Lung (tissue), 11 donors: ENCODE measurements at regions not wholly inside any gene's neighbourhood (a gene's known extent, or its start where the extent isn't known, plus 50 kb on each side); places are given as distances from the start of the nearest gene placed in this dataset.

Source experiments
- ATAC-seq: fragments of 200-7000 bp; cut with Tn5 transposase; one replicate; pipeline ENCODE4 v1.9.1; 2020; ENCODE audit warnings: moderate number of reproducible peaks; ENCODE audit not compliant: insufficient read depth, low FRiP score
- DNase-seq, 3 donors: peaks; one replicate each; pipeline ENCODE4 v3.0.0-alpha.2; 2013 to 2017
- H3K27ac ChIP-seq, 2 donors: one replicate each; pipeline ENCODE4 v1.5.1; 2013; ENCODE audit warnings: mild to moderate bottlenecking in 2 of 2, moderate library complexity in 2 of 2, control low read depth in 1 of 2, inconsistent platforms in 1 of 2, low read depth in 1 of 2, low read length in 1 of 2
- H3K27me3 ChIP-seq, 3 donors: one replicate each; pipeline ENCODE4 v1.5.1; 2013; ENCODE audit warnings: low read length in 2 of 3; ENCODE audit not compliant: control insufficient read depth in 3 of 3, insufficient read depth in 3 of 3
- H3K36me3 ChIP-seq, 4 donors: one replicate each; pipeline ENCODE4 v1.5.1; 2013; ENCODE audit warnings: low read length in 4 of 4, mild to moderate bottlenecking in 1 of 4, moderate library complexity in 1 of 4; ENCODE audit not compliant: control insufficient read depth in 4 of 4, insufficient read depth in 4 of 4
- H3K4me1 ChIP-seq, 5 donors: one replicate each; pipeline ENCODE4 v1.5.1; 2013; ENCODE audit warnings: low read length in 5 of 5, mild to moderate bottlenecking in 2 of 5, moderate library complexity in 1 of 5; ENCODE audit not compliant: control insufficient read depth in 5 of 5, insufficient read depth in 5 of 5
- H3K4me3 ChIP-seq: one replicate; pipeline ENCODE4 v1.5.1; 2013; ENCODE audit warnings: mild to moderate bottlenecking, control low read depth, moderate library complexity
- H3K9ac ChIP-seq, 2 donors: one replicate each; pipeline ENCODE4 v1.5.1; 2013; ENCODE audit warnings: low read length in 2 of 2, control low read depth in 1 of 2; ENCODE audit not compliant: insufficient read depth in 1 of 2
- H3K9me3 ChIP-seq, 4 donors: one replicate each; pipeline ENCODE4 v1.5.1; 2013; ENCODE audit warnings: low read length in 3 of 4, mild to moderate bottlenecking in 1 of 4, moderate library complexity in 1 of 4; ENCODE audit not compliant: control insufficient read depth in 4 of 4, insufficient read depth in 3 of 4
- WGBS, 2 donors: extraction: QIAGEN DNeasy Blood & Tissue Kit; methylation state at CpG; one replicate each; pipeline ENCODE4 v1.1.7; 2013; 5-methylcytosine and 5-hydroxymethylcytosine counted together
- TF ChIP-seq, protein P1 (sequence below): IDR thresholded peaks from 2 replicates; pipeline ENCODE4 v1.5.1; 2012; ENCODE audit warnings: mild to moderate bottlenecking; ENCODE audit errors: control extremely low read depth, extremely low read depth
- donor health status: control.
- donor health status: control.
- donor health status: Bipolar disorder and iron deficiency.
- donor health status: healthy.
- donor health status: DM: yes; HTN: yes; CAD: no.

DNA sequence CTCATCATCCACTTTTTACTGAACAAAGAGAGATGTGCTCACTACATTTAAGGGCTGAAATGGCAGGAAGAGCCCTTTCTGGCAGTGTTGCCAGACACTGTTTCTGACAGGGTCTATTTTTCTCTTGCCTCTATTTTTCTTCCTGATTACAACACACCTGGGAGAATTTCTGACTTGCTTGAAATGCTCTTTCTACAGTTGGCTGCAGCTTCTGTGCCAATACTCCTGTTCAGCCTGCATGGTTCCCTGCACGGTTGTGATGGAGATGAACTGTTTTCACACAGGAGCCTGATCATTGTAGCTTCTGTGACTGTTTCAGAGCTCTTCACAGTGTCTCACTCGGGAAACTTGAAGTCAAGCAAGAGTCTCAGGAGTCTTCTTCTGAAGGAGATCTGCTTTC, 83.0 kb upstream of the DLG1 start:
- no peaks in the 10 kb centered on the region for H3K9me3 ChIP-seq
- no peak overlapping the region for H3K4me3 ChIP-seq
- H3K4me1 ChIP-seq, result peaks cover 0 to 14% (median 3%) of the 10 kb centered on the region in 5 donors
- H3K36me3 ChIP-seq, result no peaks in the 10 kb centered on the region
- TF ChIP-seq, protein P1, sequence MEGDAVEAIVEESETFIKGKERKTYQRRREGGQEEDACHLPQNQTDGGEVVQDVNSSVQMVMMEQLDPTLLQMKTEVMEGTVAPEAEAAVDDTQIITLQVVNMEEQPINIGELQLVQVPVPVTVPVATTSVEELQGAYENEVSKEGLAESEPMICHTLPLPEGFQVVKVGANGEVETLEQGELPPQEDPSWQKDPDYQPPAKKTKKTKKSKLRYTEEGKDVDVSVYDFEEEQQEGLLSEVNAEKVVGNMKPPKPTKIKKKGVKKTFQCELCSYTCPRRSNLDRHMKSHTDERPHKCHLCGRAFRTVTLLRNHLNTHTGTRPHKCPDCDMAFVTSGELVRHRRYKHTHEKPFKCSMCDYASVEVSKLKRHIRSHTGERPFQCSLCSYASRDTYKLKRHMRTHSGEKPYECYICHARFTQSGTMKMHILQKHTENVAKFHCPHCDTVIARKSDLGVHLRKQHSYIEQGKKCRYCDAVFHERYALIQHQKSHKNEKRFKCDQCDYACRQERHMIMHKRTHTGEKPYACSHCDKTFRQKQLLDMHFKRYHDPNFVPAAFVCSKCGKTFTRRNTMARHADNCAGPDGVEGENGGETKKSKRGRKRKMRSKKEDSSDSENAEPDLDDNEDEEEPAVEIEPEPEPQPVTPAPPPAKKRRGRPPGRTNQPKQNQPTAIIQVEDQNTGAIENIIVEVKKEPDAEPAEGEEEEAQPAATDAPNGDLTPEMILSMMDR, result no peak
- no peak overlapping the region for H3K27ac ChIP-seq
- H3K9ac ChIP-seq, result no peak overlapping the region
- H3K27me3 ChIP-seq, result no peaks in the 10 kb centered on the region
- WGBS, 2 donors, result 70 to 84% methylated on average over 2 of the region's 2 CpGs
- ATAC-seq, result no peak
- no peak for DNase-seq

DNA sequence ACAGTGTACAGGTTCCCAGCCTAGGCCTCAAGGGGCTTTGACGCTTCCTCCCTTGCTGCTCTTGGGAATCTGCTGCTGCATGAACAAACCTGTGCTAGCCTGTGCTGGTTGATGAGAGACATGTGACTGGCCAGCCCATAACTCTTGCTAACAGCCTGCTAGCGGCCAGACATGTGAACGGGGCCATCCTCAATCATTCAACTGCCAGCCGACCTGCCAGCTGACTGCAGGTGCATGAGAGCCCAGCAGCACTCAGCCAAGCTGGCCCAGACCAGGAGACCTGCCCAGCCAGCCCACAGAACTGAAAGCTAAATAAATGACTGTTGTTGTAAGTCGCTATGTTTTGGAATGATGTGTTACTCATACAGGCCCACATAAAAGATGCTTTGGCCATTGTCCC, 82.4 kb upstream of the DLG1 start:
- Histone ChIP-seq H3K27me3 (no peaks in the 10 kb centered on the region), H3K4me1 (peaks cover 0 to 14% (median 3%) of the 10 kb centered on the region in 5 donors), H3K27ac (no peak overlapping the region), H3K9ac (no peak overlapping the region), H3K9me3 (no peaks in the 10 kb centered on the region), H3K4me3 (no peak overlapping the region), H3K36me3 (no peaks in the 10 kb centered on the region)
- ATAC-seq, result no peak
- TF ChIP-seq, protein P1, result no peak
- DNase-seq, result no peak
- WGBS, 2 donors, result 78 to 87% methylated on average over 5 of the region's 5 CpGs

DNA sequence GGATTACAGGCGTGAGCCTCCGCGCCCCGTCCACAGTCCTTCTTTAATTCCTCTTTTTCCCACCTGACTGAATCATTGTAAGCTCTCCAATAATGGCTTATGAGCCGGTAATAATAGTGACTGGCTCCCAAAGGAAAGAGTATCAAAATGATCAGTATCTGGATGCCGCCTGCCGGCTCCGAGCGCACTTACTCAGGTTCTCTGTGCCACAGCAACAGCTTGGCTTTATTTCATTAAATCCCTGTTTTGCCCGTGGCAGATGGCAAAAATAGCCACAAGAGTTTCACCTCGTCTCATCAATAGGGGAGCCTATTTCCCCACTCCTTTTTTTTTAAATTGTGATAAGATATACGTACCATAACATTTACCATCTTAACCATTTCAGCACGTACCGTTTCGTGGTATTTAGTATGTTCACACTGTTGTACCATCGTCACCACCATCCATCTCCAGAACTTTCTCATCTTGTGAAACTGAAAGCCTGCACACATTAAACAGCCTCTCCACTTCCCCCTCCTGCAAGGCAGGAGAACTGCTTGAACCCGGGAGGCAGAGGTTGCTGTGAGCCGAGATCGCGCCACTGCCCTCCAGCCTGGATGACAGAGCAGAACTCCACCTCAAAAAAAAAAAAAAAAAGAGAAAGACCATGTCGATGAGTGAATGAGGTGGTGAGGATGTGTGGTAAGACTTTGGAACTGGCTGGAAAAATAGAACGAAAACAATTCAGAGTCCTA, 80.7 kb upstream of the DLG1 start:
- Histone ChIP-seq H3K9ac (peak overlapping the region in 1 of 2 donors; percentile 3), H3K4me1 (peaks cover 0 to 14% (median 3%) of the 10 kb centered on the region in 5 donors), H3K27ac (no peak overlapping the region), H3K36me3 (no peaks in the 10 kb centered on the region), H3K9me3 (no peaks in the 10 kb centered on the region), H3K27me3 (no peaks in the 10 kb centered on the region), H3K4me3 (no peak overlapping the region)
- DNase-seq (no peak), ATAC-seq (no peak)
- TF ChIP-seq, protein P1, result no peak
- 86% methylated on average over 22 of the region's 22 CpGs for WGBS, 2 donors
